Mesothelial cell of epicardium (in vitro differentiated cells): ENCODE measurements at regions not wholly inside any gene's neighbourhood (a gene's known extent, or its start where the extent isn't known, plus 50 kb on each side); places are given as distances from the start of the nearest gene placed in this dataset.

Source experiments
- DNase-seq, 2 experiments: peaks; one replicate each; pipeline ENCODE4 v3.0.0; 2021; ENCODE audit warnings: low spot score in 2 of 2; ENCODE audit not compliant: unreplicated experiment in 2 of 2
- H3K27ac Mint-ChIP-seq: 2 replicates; pipeline ENCODE4 v1.8.0; 2021; ENCODE audit warnings: mixed read lengths
- H3K27me3 Mint-ChIP-seq: 2 replicates; pipeline ENCODE4 v1.8.0; 2021; ENCODE audit warnings: low read depth, mixed read lengths
- H3K36me3 Mint-ChIP-seq: 2 replicates; pipeline ENCODE4 v1.8.0; 2021; ENCODE audit warnings: mixed read lengths
- H3K4me1 Mint-ChIP-seq: 2 replicates; pipeline ENCODE4 v1.8.0; 2021; ENCODE audit warnings: mixed read lengths
- H3K4me3 Mint-ChIP-seq: 2 replicates; pipeline ENCODE4 v1.8.0; 2021; ENCODE audit warnings: mild to moderate bottlenecking, moderate library complexity, mixed read lengths
- H3K9me3 Mint-ChIP-seq: 2 replicates; pipeline ENCODE4 v1.8.0; 2021; ENCODE audit warnings: mixed read lengths
- CTCF ChIP-seq: fragments of 200-600 bp; sonication (generic); IDR thresholded peaks from one replicate; pipeline ENCODE4 v1.5.0; 2021; ENCODE audit warnings: antibody characterized with exemption; ENCODE audit not compliant: unreplicated experiment

GRCh38 chr2:216974321-216975302 lies 114.7 kb upstream of the TNP1 start:
- H3K27me3 Mint-ChIP-seq = no peaks in the 10 kb centered on the region
- no peaks in the 10 kb centered on the region for H3K36me3 Mint-ChIP-seq
- peaks cover 20% of the 10 kb centered on the region for H3K9me3 Mint-ChIP-seq
- no peak overlapping the region for H3K4me3 Mint-ChIP-seq
- no peaks in the 10 kb centered on the region for H3K4me1 Mint-ChIP-seq
- no peak overlapping the region for H3K27ac Mint-ChIP-seq
- TF ChIP-seq CTCF = no peak
- DNase-seq = no peak

GRCh38 chr2:216971593-216971992 lies 111.7 kb upstream of the TNP1 start:
- no peak for DNase-seq
- H3K36me3 Mint-ChIP-seq = no peaks in the 10 kb centered on the region
- H3K9me3 Mint-ChIP-seq = no peaks in the 10 kb centered on the region
- peaks cover 2% of the 10 kb centered on the region for H3K27me3 Mint-ChIP-seq
- H3K27ac Mint-ChIP-seq = no peak overlapping the region
- TF ChIP-seq CTCF = no peak
- no peak overlapping the region for H3K4me3 Mint-ChIP-seq
- no peaks in the 10 kb centered on the region for H3K4me1 Mint-ChIP-seq

- no peak overlapping the region for H3K27ac Mint-ChIP-seq
- no peaks in the 10 kb centered on the region for H3K9me3 Mint-ChIP-seq
- H3K4me3 Mint-ChIP-seq = no peak overlapping the region
- no peak for TF ChIP-seq CTCF
- no peaks in the 10 kb centered on the region for H3K36me3 Mint-ChIP-seq
- H3K4me1 Mint-ChIP-seq = no peaks in the 10 kb centered on the region
- no peak for DNase-seq
- H3K27me3 Mint-ChIP-seq = peaks cover 2% of the 10 kb centered on the region
Measured at GRCh38 chr2:216970359-216970915, 110.6 kb upstream of the TNP1 start.

GRCh38 chr2:216967889-216968288 lies 108.0 kb upstream of the TNP1 start:
- H3K27ac Mint-ChIP-seq = no peak overlapping the region
- peaks cover 4% of the 10 kb centered on the region for H3K36me3 Mint-ChIP-seq
- H3K4me3 Mint-ChIP-seq = no peak overlapping the region
- peaks cover 11% of the 10 kb centered on the region for H3K9me3 Mint-ChIP-seq
- H3K4me1 Mint-ChIP-seq = no peaks in the 10 kb centered on the region
- DNase-seq = no peak
- no peak for TF ChIP-seq CTCF
- peaks cover 2% of the 10 kb centered on the region for H3K27me3 Mint-ChIP-seq

- no peak overlapping the region for H3K27ac Mint-ChIP-seq
- DNase-seq = no peak
- peaks cover 7% of the 10 kb centered on the region for H3K36me3 Mint-ChIP-seq
- no peak overlapping the region for H3K4me3 Mint-ChIP-seq
- peaks cover 22% of the 10 kb centered on the region for H3K9me3 Mint-ChIP-seq
- H3K27me3 Mint-ChIP-seq = no peaks in the 10 kb centered on the region
- TF ChIP-seq CTCF = no peak
- H3K4me1 Mint-ChIP-seq = peaks cover 10% of the 10 kb centered on the region
Measured at GRCh38 chr2:216960671-216961268, 100.9 kb upstream of the TNP1 start.
